ENCODE measurements at regions not wholly inside any gene's neighbourhood (a gene's known extent, or its start where the extent isn't known, plus 50 kb on each side); places are given as distances from the start of the nearest gene placed in this dataset.

GRCh38 chr12:115872919-115873357, 404.6 kb downstream of the MED13L start:
- Histone ChIP-seq H3K4me1 (no peaks in the 10 kb centered on the region), H3K27ac (no peak overlapping the region), H3K27me3 (no peaks in the 10 kb centered on the region), H3K4me3 (no peak overlapping the region), H3K9me3 (no peaks in the 10 kb centered on the region), H3K36me3 (no peaks in the 10 kb centered on the region)
- TF ChIP-seq POLR2A (IDR thresholded peaks at IDR 0.05) (no peak), CTCF (IDR thresholded peaks at IDR 0.05) (no peak)
- DNase-seq = peak in 1 of 3 donors; percentile 85

- H3K9me3 ChIP-seq = no peaks in the 10 kb centered on the region
- no peak overlapping the region for H3K27ac ChIP-seq
- no peak overlapping the region for H3K4me3 ChIP-seq
- H3K4me1 ChIP-seq = no peaks in the 10 kb centered on the region
- no peak for DNase-seq
- no peaks in the 10 kb centered on the region for H3K27me3 ChIP-seq
- no peaks in the 10 kb centered on the region for H3K36me3 ChIP-seq
- no peak for TF ChIP-seq CTCF (IDR thresholded peaks at IDR 0.05)
- no peak for TF ChIP-seq POLR2A (IDR thresholded peaks at IDR 0.05)
These were observed 405.3 kb downstream of the MED13L start for GRCh38 chr12:115872212-115872611.

- no peak overlapping the region for H3K27ac ChIP-seq
These were observed 405.8 kb downstream of the MED13L start for GRCh38 chr12:115871714-115872113.

GRCh38 chr12:115870510-115870909, 407.0 kb downstream of the MED13L start:
- no peak for TF ChIP-seq CTCF (IDR thresholded peaks at IDR 0.05)
- TF ChIP-seq POLR2A (IDR thresholded peaks at IDR 0.05) = no peak
- no peak for DNase-seq
- Histone ChIP-seq H3K4me3 (no peak overlapping the region), H3K27me3 (no peaks in the 10 kb centered on the region), H3K36me3 (no peaks in the 10 kb centered on the region), H3K9me3 (no peaks in the 10 kb centered on the region), H3K27ac (no peak overlapping the region), H3K4me1 (no peaks in the 10 kb centered on the region)

More at GRCh38 chr12:115871714-115872113, 405.8 kb downstream of the MED13L start:
- Histone ChIP-seq H3K4me3 (no peak overlapping the region), H3K9me3 (no peaks in the 10 kb centered on the region), H3K27me3 (no peaks in the 10 kb centered on the region), H3K4me1 (no peaks in the 10 kb centered on the region), H3K36me3 (no peaks in the 10 kb centered on the region)
- peak in 1 of 3 donors; percentile 50 for DNase-seq
- TF ChIP-seq POLR2A (IDR thresholded peaks at IDR 0.05) = no peak
- peak in 4 of 6 experiments; percentile 44 to 65 (median 58) for TF ChIP-seq CTCF (IDR thresholded peaks at IDR 0.05)

- no peaks in the 10 kb centered on the region for H3K27me3 ChIP-seq
- no peak for DNase-seq
- H3K36me3 ChIP-seq = no peaks in the 10 kb centered on the region
- no peak overlapping the region for H3K4me3 ChIP-seq
- no peak overlapping the region for H3K27ac ChIP-seq
- H3K9me3 ChIP-seq = no peaks in the 10 kb centered on the region
- TF ChIP-seq POLR2A (IDR thresholded peaks at IDR 0.05) = no peak
- no peak for TF ChIP-seq CTCF (IDR thresholded peaks at IDR 0.05)
- peaks cover 0 to 2% (median 0%) of the 10 kb centered on the region in 4 donors for H3K4me1 ChIP-seq
These were observed 407.5 kb downstream of the MED13L start for GRCh38 chr12:115870021-115870420.

GRCh38 chr12:115869604-115870003, 407.9 kb downstream of the MED13L start:
- TF ChIP-seq POLR2A (IDR thresholded peaks at IDR 0.05) (no peak), CTCF (IDR thresholded peaks at IDR 0.05) (no peak)
- DNase-seq = no peak
- Histone ChIP-seq H3K27ac (no peak overlapping the region), H3K36me3 (no peaks in the 10 kb centered on the region), H3K27me3 (no peaks in the 10 kb centered on the region), H3K4me1 (peaks cover 0 to 4% (median 0%) of the 10 kb centered on the region in 4 donors), H3K9me3 (no peaks in the 10 kb centered on the region), H3K4me3 (no peak overlapping the region)

All from Peyer's patch (tissue), 4 donors.